NCI-H526 treated with DMSO at 0.1 percent for 48 hours (cell line): ENCODE measurements at regions not wholly inside any gene's neighbourhood (a gene's known extent, or its start where the extent isn't known, plus 50 kb on each side); places are given as distances from the start of the nearest gene placed in this dataset.
"Not testable (repeated sequence)": the region's sequence is repeated elsewhere in the genome, so short reads cannot be mapped to it uniquely, and the experiment has no call there.

Experiments used
- DNase-seq: peaks from one replicate; lab custom pipeline; 2025; lab: John Stamatoyannopoulos, UW

GRCh38 chr6:120355822-120356221 lies 978.5 kb downstream of the TBC1D32 start:
- no peak for DNase-seq

- DNase-seq: no peak
These were observed 979.7 kb downstream of the TBC1D32 start for GRCh38 chr6:120354452-120355098.

DNA sequence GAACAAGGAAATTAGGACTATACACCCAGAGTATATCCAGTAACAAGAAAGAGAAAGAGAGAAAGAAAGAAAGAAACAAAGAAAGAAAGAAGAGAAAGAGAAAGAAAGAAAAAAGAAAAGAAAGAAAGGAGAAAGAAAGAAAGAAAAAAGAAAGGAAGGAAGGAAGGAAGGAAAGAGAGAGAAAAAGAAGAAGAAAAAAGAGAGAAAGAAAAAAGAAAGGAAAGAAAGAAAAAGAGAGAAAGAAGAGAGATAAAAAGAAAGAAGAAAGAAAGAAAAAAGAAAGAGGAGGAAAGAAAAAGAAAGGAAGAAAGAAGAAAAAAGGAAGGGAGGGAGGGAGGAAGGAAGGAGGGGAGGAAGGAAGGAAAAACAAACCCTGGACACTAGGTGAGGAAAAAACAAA lies 981.8 kb downstream of the TBC1D32 start:
- no peak for DNase-seq

GRCh38 chr6:120348926-120349325 lies 985.4 kb downstream of the TBC1D32 start:
- DNase-seq: no peak

GRCh38 chr6:120328521-120328920 lies 979.0 kb upstream of the MAN1A1 start:
- DNase-seq: no peak

GRCh38 chr6:120320481-120321162 lies 971.1 kb upstream of the MAN1A1 start:
- no peak for DNase-seq

- DNase-seq: no peak
These were observed 954.7 kb upstream of the MAN1A1 start for GRCh38 chr6:120304223-120304622.

DNA sequence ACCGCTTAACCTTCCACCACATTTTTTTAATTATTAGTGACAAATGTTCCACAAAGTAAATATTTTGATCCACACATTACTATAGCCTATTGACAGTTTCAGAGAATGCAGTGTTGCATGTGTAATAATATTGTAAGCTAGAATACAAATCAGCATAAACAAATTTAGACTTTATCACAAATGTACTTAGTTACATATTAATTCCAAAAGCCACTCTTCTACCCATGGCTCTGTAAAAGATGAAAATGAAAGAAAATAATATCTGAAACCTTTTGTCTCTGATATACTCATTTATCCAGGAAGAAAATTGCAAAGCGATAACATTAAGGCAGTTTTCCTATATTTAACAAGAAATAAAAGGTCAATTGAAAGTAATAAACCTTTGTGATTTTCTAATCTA lies 954.0 kb upstream of the MAN1A1 start:
- DNase-seq: no peak

DNA sequence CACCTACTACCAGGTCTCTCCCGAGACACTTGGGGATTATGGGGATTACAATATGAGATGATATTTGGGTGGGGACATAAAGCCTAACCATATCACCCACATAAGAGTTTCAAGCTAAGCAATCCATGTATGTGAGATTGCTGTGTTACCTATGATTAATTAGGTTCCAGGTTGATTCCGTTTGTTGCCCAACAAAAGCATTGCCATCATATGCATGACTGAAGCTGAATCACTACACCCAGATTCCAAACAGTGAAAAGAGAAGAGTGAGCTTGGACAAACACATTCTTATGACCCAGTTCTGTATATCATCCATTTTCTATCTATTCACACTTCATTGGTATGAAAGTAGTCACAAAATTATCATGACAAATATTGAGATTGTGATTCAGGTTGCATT lies 952.5 kb upstream of the MAN1A1 start:
- no peak for DNase-seq

- no peak for DNase-seq
These were observed 941.4 kb upstream of the MAN1A1 start for GRCh38 chr6:120290964-120291363.

GRCh38 chr6:120282005-120282404 lies 932.4 kb upstream of the MAN1A1 start:
- DNase-seq: no peak

DNA sequence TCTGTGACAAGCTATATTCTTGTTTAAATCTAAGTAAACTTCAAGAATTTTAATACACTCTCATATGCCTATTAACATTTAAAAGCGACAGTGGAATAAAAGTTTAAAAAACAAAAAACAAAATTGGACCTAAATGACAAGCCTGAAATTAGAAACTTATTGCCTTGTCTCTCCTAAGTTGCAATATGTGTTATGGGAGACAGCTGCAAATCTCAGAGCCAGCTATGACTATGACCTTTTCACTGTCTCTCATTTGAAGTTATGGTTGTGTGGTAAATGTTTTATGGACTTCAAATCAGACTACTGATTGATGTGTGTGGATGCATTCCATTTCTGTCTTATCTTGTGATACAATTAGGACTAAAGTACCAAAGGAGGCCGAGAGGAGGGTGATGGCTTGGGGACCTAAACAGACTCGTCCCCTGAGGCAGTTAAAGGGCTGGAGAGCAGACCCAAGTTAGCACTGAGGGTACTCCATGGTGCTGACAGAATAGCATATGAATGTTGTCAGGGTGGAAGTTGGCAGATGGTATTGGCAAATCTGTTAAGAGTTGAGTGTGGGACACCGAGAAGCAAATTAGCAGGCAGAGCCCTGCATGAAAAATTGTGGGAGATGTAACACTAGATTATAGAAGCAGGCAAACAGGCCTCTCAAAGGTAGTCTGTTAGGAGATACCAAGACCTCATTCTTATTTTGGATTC lies 930.1 kb upstream of the MAN1A1 start:
- DNase-seq: no peak

GRCh38 chr6:120278689-120279396 lies 929.3 kb upstream of the MAN1A1 start:
- no peak for DNase-seq

- no peak for DNase-seq
These were observed 925.0 kb upstream of the MAN1A1 start for GRCh38 chr6:120274547-120274946.

DNA sequence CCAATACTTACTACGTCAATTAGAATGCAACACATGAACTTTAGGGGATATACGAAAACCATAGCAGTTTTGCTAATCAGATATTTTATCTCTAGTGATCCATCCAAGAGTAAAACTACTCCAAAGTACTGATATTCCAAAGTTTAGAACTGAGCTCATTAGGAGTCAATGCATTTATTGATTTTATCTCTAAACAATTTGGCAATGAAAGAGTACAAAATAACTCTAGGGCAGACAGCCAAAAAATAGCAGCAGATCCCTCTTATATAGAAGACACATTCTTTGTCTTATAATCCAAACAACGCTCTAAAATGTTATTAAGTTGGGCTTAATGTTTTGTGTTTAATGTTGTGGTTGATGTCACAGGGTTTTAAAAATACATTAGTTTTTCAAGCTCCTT lies 923.9 kb upstream of the MAN1A1 start:
- DNase-seq: no peak

- DNase-seq: no peak
These were observed 922.5 kb upstream of the MAN1A1 start for GRCh38 chr6:120272038-120272437.

- DNase-seq: not testable (repeated sequence)
These were observed 918.7 kb upstream of the MAN1A1 start for GRCh38 chr6:120268256-120268655.

DNA sequence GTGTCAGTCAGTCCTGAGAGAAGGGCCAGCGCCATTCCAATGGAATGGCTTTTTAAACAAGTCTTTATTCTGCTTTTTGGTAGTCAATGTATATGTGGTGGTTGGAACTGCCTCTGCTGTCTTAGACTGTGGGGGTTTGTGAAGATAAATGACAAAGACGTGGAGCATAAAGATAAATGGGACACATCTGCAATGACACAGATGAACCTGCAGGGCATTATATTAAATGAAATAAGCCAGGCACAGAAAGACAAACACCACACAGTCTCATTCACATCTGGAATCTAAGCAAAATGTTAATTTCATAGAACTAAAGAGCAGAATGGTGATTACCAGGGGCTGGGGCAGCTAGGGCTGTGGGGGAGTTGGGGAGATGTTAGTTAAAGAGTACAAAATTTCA lies 912.8 kb upstream of the MAN1A1 start:
- no peak for DNase-seq

DNA sequence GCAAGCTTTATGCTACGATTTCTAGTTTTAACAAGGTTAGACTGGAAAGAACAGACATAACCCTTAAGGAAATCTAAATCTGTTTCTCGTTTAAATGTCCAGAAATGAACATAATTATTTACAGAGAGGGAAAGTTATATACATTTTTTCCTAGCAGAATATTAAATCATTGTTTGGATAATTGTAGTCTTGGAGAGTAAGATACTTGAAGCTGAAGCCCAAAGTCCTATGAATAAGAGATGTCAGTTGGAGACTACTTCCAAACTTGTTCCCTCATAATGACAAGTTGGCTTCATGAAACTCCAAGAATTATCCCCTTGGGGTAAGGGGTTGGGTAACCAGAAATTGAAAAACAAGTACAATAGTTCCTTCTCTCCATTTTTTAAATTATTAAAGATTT lies 911.1 kb upstream of the MAN1A1 start:
- DNase-seq: no peak

- no peak for DNase-seq
These were observed 905.1 kb upstream of the MAN1A1 start for GRCh38 chr6:120254651-120255050.

GRCh38 chr6:120248451-120248850 lies 898.9 kb upstream of the MAN1A1 start:
- DNase-seq: peak; percentile 84

- DNase-seq: no peak
These were observed 887.7 kb upstream of the MAN1A1 start for GRCh38 chr6:120237221-120237620.

DNA sequence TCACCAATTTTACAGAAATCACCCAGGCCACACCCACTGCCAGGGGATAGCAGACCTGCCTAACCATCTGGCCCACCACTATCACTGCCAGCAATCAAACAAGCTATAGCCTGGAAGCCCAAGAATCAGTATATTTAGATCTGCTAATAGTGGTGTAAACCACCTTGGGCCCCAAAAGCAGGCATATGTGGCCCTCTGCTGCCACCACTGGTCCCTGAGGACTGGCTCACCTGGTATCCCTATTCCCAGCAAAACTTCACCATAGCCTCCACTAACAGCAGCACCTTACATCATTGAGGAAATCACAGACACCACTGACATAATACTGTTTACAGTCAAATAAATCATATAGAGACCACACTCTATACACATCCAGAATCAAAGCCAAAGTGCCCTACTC lies 880.4 kb upstream of the MAN1A1 start:
- no peak for DNase-seq
